HepG2 (cell line): ENCODE measurements at regions not wholly inside any gene's neighbourhood (a gene's known extent, or its start where the extent isn't known, plus 50 kb on each side); places are given as distances from the start of the nearest gene placed in this dataset.

Source experiments
- ATAC-seq: fragments of 200-7000 bp; cut with Tn5 transposase; 3 replicates; pipeline ENCODE4 v1.9.1; 2020; ENCODE audit warnings: mild to moderate bottlenecking, moderate library complexity
- BruUV-seq: library from RNA; stranded (reverse); fragments of 400-500 nt; replicated peaks from 2 replicates; lab custom pipeline; 2021; lab: Mats Ljungman, UMichigan
- CTCF ChIA-PET: fragments of 300-600 bp; formaldehyde crosslinking; extraction: SDS; loops from one replicate; lab custom pipeline; 2021; ENCODE audit warnings: low total read pairs, inconsistent platforms, low intra/inter-chr PET ratio; lab: Yijun Ruan, JAX
- POLR2A ChIA-PET: fragments of 350-600 bp; sonication (Branson Sonifier 250); formaldehyde crosslinking; loops from one replicate; lab custom pipeline; 2020; ENCODE audit warnings: antibody characterized with exemption, inconsistent platforms; lab: Yijun Ruan, JAX
- DNase-seq: peaks from one replicate; pipeline ENCODE4 v3.0.0-alpha.2; 2015; ENCODE audit warnings: low spot score
- FAIRE-seq: peaks from 3 replicates; lab custom pipeline; 2011; peaks lifted over from hg19 to GRCh38; lab: Jason Lieb, UNC
- H2AFZ ChIP-seq: one replicate; pipeline ENCODE4 v1.6.1; 2011; ENCODE audit warnings: low read length, inconsistent platforms
- H3K27ac ChIP-seq: fragments of 300-600 bp; 3 replicates; pipeline ENCODE4 v1.8.0; 2011; ENCODE audit warnings: mixed run types, mild to moderate bottlenecking, mixed read lengths, low read length, inconsistent platforms; ENCODE audit not compliant: insufficient read depth; ENCODE audit errors: extremely low read length
- H3K27me3 ChIP-seq, 2 experiments: fragments of 200-600 bp in 1 of 2; 2 replicates in 1 of 2; 3 replicates in 1 of 2; pipeline versions ENCODE4 v1.6.0 to v1.8.0; 2011; ENCODE audit warnings: low read length in 2 of 2, mild to moderate bottlenecking in 2 of 2, moderate library complexity in 2 of 2, inconsistent platforms in 1 of 2; ENCODE audit not compliant: insufficient read depth in 2 of 2, control insufficient read depth in 1 of 2
- H3K36me3 ChIP-seq, 2 experiments: fragments of 200-600 bp in 1 of 2; replicated peaks in 1 of 2; 2 replicates in 1 of 2; 3 replicates in 1 of 2; pipeline versions ENCODE4 v1.5.1 to v1.8.0; 2011; ENCODE audit warnings: low read length in 2 of 2, inconsistent platforms in 1 of 2; ENCODE audit not compliant: insufficient read depth in 2 of 2, control insufficient read depth in 1 of 2
- H3K4me1 ChIP-seq: 2 replicates; pipeline ENCODE4 v1.5.1; 2012; ENCODE audit warnings: low read length, inconsistent platforms; ENCODE audit not compliant: insufficient read depth
- H3K4me2 ChIP-seq: 2 replicates; pipeline ENCODE4 v1.6.0; 2011; ENCODE audit warnings: low read depth, low read length, inconsistent platforms
- H3K4me3 ChIP-seq, 3 experiments: fragments of 200-600 bp in 1 of 3; sonication (generic), shearing (Covaris generic) in 1 of 3; replicated peaks in 1 of 3; 2 replicates each; pipeline ENCODE4 v1.5.1; 2011 to 2016; ENCODE audit warnings: low read length in 3 of 3, inconsistent platforms in 2 of 3, low read depth in 2 of 3, mild to moderate bottlenecking in 2 of 3, control low read depth in 1 of 3, mixed read lengths in 1 of 3; ENCODE audit not compliant: insufficient read depth in 1 of 3
- H3K79me2 ChIP-seq: one replicate; pipeline ENCODE4 v1.6.1; 2011; ENCODE audit warnings: low read length, inconsistent platforms; ENCODE audit not compliant: insufficient read depth
- H3K9ac ChIP-seq: 2 replicates; pipeline ENCODE4 v1.6.0; 2011; ENCODE audit warnings: mild to moderate bottlenecking, low read depth, low read length, inconsistent platforms; ENCODE audit not compliant: insufficient read depth
- H3K9me3 ChIP-seq: 2 replicates; pipeline ENCODE4 v1.5.1; 2012; ENCODE audit warnings: mild to moderate bottlenecking, low read length
- H4K20me1 ChIP-seq: 2 replicates; pipeline ENCODE4 v1.6.0; 2011; ENCODE audit warnings: inconsistent platforms, mild to moderate bottlenecking, low read length, moderate library complexity; ENCODE audit not compliant: insufficient read depth
- ATF6 ChIP-seq: sonication (generic); formaldehyde crosslinking; conservative IDR thresholded peaks from 2 replicates; pipeline ENCODE4 v1.4.0; 2020; ENCODE audit warnings: missing genetic modification reagents
- CHD2 ChIP-seq: IDR thresholded peaks from 2 replicates; pipeline ENCODE4 v1.6.1; 2011; ENCODE audit warnings: low read depth, low read length, improper control_type of control experiment
- GPBP1L1 ChIP-seq: sonication (generic); formaldehyde crosslinking; IDR thresholded peaks from 2 replicates; pipeline ENCODE4 v1.5.0; 2020; ENCODE audit warnings: mild to moderate bottlenecking, missing genetic modification reagents
- KDM5A ChIP-seq: fragments of 200-600 bp; sonication (generic); IDR thresholded peaks from 2 replicates; pipeline ENCODE4 v1.7.0; 2018; ENCODE audit warnings: antibody characterized with exemption, mild to moderate bottlenecking, low read length, borderline replicate concordance
- MAFF ChIP-seq: IDR thresholded peaks from 2 replicates; pipeline ENCODE4 v1.6.1; 2011; ENCODE audit warnings: low read depth, low read length, improper control_type of control experiment
- MAFK ChIP-seq, 2 experiments: IDR thresholded peaks in 1 of 2; conservative IDR thresholded peaks in 1 of 2; 2 replicates each; pipeline ENCODE4 v1.6.1; 2011; ENCODE audit warnings: improper control_type of control experiment in 2 of 2, low read length in 2 of 2
- ZMAT3 ChIP-seq: sonication (generic); formaldehyde crosslinking; conservative IDR thresholded peaks from 2 replicates; pipeline ENCODE4 v1.7.0; 2021; ENCODE audit warnings: missing genetic modification reagents
- ZMYM3 ChIP-seq: sonication (generic); formaldehyde crosslinking; IDR thresholded peaks from 2 replicates; pipeline ENCODE4 v1.5.1; 2020; ENCODE audit warnings: mild to moderate bottlenecking, missing genetic modification reagents
- ZNF224 ChIP-seq: sonication (generic); formaldehyde crosslinking; IDR thresholded peaks from 2 replicates; pipeline ENCODE4 v1.5.0; 2020; ENCODE audit warnings: mild to moderate bottlenecking, missing genetic modification reagents
- ZNF577 ChIP-seq: sonication (generic); formaldehyde crosslinking; IDR thresholded peaks from 2 replicates; pipeline ENCODE4 v1.4.0; 2020; ENCODE audit warnings: mild to moderate bottlenecking, low read depth, missing genetic modification reagents, borderline replicate concordance
- WGBS: methylation state at CpG from one replicate; pipeline ENCODE4 v1.1.6; 2017; ENCODE audit warnings: low lambda C conversion rate; 5-methylcytosine and 5-hydroxymethylcytosine counted together
- in situ Hi-C: cut with HindIII; loops from 2 replicates; pipeline ENCODE4 v1.10.0; 2017; ENCODE audit warnings: low pct_unique_long_range_greater_than_20kb; ENCODE audit not compliant: extremely low pct_ligation_motif_present
- intact Hi-C: fragments of 100-400 bp; cut with micrococcal nuclease; formaldehyde crosslinking; loops from one replicate; pipeline ENCODE4 v1.10.0; 2022; ENCODE audit not compliant: unreplicated experiment
- TF ChIP-seq, protein P1 (sequence below): sonication (generic); formaldehyde crosslinking; IDR thresholded peaks from 2 replicates; pipeline ENCODE4 v1.8.0; 2022; ENCODE audit warnings: low read depth, missing genetic modification reagents
- TF ChIP-seq, protein P2 (sequence below): sonication (generic); formaldehyde crosslinking; IDR thresholded peaks from 2 replicates; pipeline ENCODE4 v1.4.0; 2020; ENCODE audit warnings: missing genetic modification reagents

DNA sequence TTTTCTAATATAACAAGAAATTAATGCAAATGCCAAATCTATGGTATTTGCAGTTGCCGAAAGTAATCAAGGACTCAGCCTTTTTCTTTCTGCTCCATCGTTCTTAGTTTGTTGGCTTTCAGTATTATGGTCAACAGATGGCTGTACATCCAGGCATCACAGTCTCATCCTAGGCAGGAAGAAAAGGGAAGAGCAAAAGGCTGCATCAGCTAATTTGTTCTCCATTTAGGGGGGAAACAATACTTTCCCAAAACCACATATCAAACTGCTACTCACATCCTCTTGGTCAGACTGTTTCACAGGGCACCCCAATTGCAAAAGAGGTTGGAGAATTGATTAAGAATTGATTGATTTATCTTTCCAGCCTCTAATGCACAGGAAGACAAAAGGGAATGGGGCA lies 89.3 kb downstream of the MDH1 start:
- in situ Hi-C loops (no loop called here), intact Hi-C loops (no loop called here)
- peaks cover 14% of the 10 kb centered on the region for H3K4me1 ChIP-seq
- ChIA-PET CTCF (no interaction called here), POLR2A (no interaction called here)
- BruUV-seq, result no TSS peak
- H3K4me3 ChIP-seq, result no peak overlapping the region
- WGBS, result 23% methylated on average over 2 of the region's 2 CpGs
- no peak overlapping the region for H3K27ac ChIP-seq
- ATAC-seq (no peak), DNase-seq (no peak), FAIRE-seq (no peak)
- no peak overlapping the region for H3K4me2 ChIP-seq
- no peaks in the 10 kb centered on the region for H3K79me2 ChIP-seq
- no peak overlapping the region for H2AFZ ChIP-seq
- no peaks in the 10 kb centered on the region for H4K20me1 ChIP-seq
- H3K9me3 ChIP-seq, result no peaks in the 10 kb centered on the region
- no peaks in the 10 kb centered on the region for H3K36me3 ChIP-seq
- H3K27me3 ChIP-seq, result peaks cover 0 to 6% of the 10 kb centered on the region in 2 experiments; a peak in 2 of 5 replicates
- TF ChIP-seq ZNF224 (CRISPR knock-in tag) (no peak), GPBP1L1 (CRISPR knock-in tag) (no peak), MAFK (conservative IDR thresholded peaks at IDR 0.05 in 1 of 2, IDR thresholded peaks at IDR 0.05 in 1 of 2; ENCODE audit: low read length in 2 of 2) (peak; percentile 55 to 62; a peak in 3 of 4 replicates), CHD2 (no peak), MAFF (peak; percentile 49), ZMAT3 (no peak)
- no peak overlapping the region for H3K9ac ChIP-seq

- Histone ChIP-seq H3K4me3 (no peak overlapping the region), H3K9me3 (no peaks in the 10 kb centered on the region), H3K27me3 (peaks cover 0 to 6% of the 10 kb centered on the region in 2 experiments; a peak in 2 of 5 replicates), H3K9ac (no peak overlapping the region), H3K4me1 (peaks cover 9% of the 10 kb centered on the region), H2AFZ (no peak overlapping the region), H3K4me2 (no peak overlapping the region), H4K20me1 (no peaks in the 10 kb centered on the region), H3K79me2 (no peaks in the 10 kb centered on the region), H3K27ac (no peak overlapping the region), H3K36me3 (no peaks in the 10 kb centered on the region)
- DNase-seq, result no peak
- no peak for FAIRE-seq
- POLR2A ChIA-PET, result no interaction called here
- ATAC-seq, result no peak
- in situ Hi-C loops, result no loop called here
- intact Hi-C loops, result no loop called here
- CTCF ChIA-PET, result no interaction called here
- TF ChIP-seq ATF6 (CRISPR knock-in tag) (no peak), ZNF577 (no peak), KDM5A (no peak), ZMYM3 (CRISPR knock-in tag) (no peak)
- TF ChIP-seq, protein P1, sequence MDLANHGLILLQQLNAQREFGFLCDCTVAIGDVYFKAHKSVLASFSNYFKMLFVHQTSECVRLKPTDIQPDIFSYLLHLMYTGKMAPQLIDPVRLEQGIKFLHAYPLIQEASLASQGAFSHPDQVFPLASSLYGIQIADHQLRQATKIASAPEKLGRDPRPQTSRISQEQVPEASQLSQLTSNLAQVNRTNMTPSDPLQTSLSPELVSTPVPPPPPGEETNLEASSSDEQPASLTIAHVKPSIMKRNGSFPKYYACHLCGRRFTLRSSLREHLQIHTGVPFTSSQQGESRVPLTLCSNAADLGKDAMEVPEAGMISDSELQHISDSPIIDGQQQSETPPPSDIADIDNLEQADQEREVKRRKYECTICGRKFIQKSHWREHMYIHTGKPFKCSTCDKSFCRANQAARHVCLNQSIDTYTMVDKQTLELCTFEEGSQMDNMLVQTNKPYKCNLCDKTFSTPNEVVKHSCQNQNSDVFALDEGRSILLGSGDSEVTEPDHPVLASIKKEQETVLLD, result no peak
- TF ChIP-seq, protein P2, sequence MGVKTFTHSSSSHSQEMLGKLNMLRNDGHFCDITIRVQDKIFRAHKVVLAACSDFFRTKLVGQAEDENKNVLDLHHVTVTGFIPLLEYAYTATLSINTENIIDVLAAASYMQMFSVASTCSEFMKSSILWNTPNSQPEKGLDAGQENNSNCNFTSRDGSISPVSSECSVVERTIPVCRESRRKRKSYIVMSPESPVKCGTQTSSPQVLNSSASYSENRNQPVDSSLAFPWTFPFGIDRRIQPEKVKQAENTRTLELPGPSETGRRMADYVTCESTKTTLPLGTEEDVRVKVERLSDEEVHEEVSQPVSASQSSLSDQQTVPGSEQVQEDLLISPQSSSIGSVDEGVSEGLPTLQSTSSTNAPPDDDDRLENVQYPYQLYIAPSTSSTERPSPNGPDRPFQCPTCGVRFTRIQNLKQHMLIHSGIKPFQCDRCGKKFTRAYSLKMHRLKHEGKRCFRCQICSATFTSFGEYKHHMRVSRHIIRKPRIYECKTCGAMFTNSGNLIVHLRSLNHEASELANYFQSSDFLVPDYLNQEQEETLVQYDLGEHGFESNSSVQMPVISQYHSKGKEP (CRISPR knock-in tag), result no peak
- no TSS peak for BruUV-seq
- WGBS, result 22% methylated on average over 4 of the region's 4 CpGs
These were observed 89.8 kb downstream of the MDH1 start for GRCh38 chr2:63678551-63678950.
